Motor neuron (in vitro differentiated cells): ENCODE measurements at regions not wholly inside any gene's neighbourhood (a gene's known extent, or its start where the extent isn't known, plus 50 kb on each side); places are given as distances from the start of the nearest gene placed in this dataset.

Experiments
- ATAC-seq, 8 experiments: fragments of 200-7000 bp; cut with Tn5 transposase; replicated peaks in 6 of 8; 2 replicates each; pipeline ENCODE4 v1.8.0; 2021; ENCODE audit warnings: mild to moderate bottlenecking in 8 of 8, moderate library complexity in 8 of 8
- H3K27ac ChIP-seq, 2 donors: fragments of 250-450 bp; sonication (Bioruptor Pico); 2 replicates each; pipeline ENCODE4 v1.9.0; 2021; ENCODE audit warnings: antibody characterized with exemption in 2 of 2, mild to moderate bottlenecking in 2 of 2, moderate library complexity in 1 of 2
- H3K4me1 ChIP-seq, 2 donors: fragments of 250-450 bp; sonication (Bioruptor Pico); replicated peaks in 1 of 2; 2 replicates each; pipeline ENCODE4 v1.6.1; 2021; ENCODE audit warnings: antibody characterized with exemption in 2 of 2, mild to moderate bottlenecking in 2 of 2, moderate library complexity in 1 of 2
- H3K4me3 ChIP-seq, 5 donors: fragments of 250-450 bp; sonication (Bioruptor Pico); 2 replicates each; pipeline ENCODE4 v1.9.0; 2021; ENCODE audit warnings: antibody characterized with exemption in 5 of 5, mild to moderate bottlenecking in 5 of 5, moderate library complexity in 4 of 5
- WGBS, 10 experiments: fragments of 450-650 bp; shearing (Covaris generic); methylation state at CpG; one replicate each; pipeline ENCODE4 v1.0.0; 2022; 5-methylcytosine and 5-hydroxymethylcytosine counted together
- in situ Hi-C, 9 experiments: fragments of 400-800 bp; cut with MboI; loops; one replicate each; pipeline ENCODE4 v1.15.0; 2021; ENCODE audit warnings: low sequenced_read_pairs in 9 of 9, low pct_unique_long_range_greater_than_20kb in 2 of 9; ENCODE audit not compliant: unreplicated experiment in 9 of 9

DNA sequence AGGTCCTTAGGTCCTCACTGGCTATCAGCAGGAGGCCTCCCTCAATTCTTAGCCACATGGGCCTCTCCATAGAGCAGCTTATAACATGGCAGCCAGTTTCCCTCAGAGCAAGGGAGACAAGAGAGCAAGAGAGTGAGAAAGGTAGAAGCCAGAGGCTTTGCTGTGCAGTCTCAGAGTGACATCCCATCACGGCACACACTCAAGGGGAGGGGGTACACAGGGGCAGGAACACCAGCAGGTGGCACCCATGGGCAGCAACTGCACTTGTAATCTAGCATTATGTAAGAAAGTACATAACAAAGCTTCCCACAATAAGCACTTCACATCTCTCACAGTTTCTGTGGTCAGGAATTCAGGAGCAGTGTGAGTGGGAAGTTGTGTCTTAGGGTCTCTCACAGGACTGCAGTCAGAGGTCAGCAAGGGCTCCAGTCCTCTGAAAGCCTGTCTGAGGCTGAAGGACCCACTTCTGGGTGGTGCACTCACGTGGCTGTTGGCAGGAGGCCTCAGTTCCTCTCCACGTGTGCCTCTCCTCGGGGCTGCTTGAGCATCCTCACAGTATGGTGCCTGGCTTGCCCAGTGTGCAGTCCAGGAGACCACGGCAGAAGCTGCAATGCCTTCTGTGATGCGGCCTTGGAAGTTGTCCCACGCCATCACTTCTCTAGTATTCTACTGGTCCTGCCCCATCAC is 159.4 kb downstream of the OAT start:
- ATAC-seq: peak in 1 of 8 experiments; percentile 65
- Histone ChIP-seq H3K27ac (no peak overlapping the region), H3K4me3 (no peak overlapping the region), H3K4me1 (peaks cover 0 to 16% of the 10 kb centered on the region in 2 donors)
- in situ Hi-C loops: loop anchor here in 1 of 9 experiments (25.0 kb wide), 1 partner anchor 128 kb away; no protein-coding TSS in a partner anchor
- 20 to 70% (median 60%) methylated on average over 1 to 6 of the region's 7 CpGs; no CpG with 5 or more reads in 5 of the 10 experiments for WGBS, 10 experiments

DNA sequence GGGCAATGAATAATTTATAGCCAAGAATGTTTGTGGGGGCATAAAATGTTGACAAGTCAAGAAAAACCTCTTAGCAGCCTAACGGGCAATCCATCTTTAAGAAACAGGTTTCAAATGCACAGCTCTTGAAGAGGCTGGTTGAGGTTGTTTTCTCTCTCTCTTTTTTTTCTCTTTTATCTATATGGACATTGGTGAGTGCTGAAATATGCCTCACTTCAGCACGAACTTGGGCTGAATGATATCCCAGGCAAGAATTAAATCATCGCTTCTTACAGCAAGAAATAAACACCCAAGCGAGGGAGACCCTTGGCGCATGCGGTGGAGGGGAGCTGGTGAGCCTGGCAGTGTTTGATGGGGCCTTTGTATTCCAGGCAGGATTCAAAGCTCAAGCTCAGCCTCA is 160.9 kb downstream of the OAT start:
- peak in 5 of 8 experiments; percentile 20 to 60 (median 37) for ATAC-seq
- in situ Hi-C loops: loop anchor here in 1 of 9 experiments (25.0 kb wide), 1 partner anchor 130 kb away; no protein-coding TSS in a partner anchor
- Histone ChIP-seq H3K27ac (no peak overlapping the region), H3K4me3 (no peak overlapping the region), H3K4me1 (peaks cover 0 to 16% of the 10 kb centered on the region in 2 donors)
- 0 to 73% (median 50%) methylated on average over 1 to 6 of the region's 6 CpGs; no CpG with 5 or more reads in 1 of the 10 experiments for WGBS, 10 experiments

DNA sequence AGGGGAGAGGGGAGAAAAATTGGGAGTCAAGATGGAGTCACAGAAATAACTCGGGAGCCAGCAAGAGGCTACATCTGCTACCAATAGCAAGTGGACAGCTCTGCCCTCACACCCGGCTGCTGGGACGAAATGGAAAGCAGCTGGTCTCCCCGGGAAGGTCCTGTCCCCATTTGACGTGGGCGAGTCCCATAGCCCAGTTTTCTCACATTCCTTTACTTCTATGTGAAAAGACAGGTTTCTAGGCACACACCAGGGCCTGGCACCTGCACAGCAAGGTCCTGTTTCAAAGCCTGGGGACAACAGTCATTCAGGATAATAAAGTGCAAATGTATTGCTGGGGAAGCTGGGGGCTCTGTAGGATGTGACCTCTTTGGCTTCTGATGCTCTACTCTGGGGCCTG is 162.6 kb downstream of the OAT start:
- 0 to 100% (median 7%) methylated on average over 1 to 3 of the region's 6 CpGs; no CpG with 5 or more reads in 4 of the 10 experiments for WGBS, 10 experiments
- H3K4me1 ChIP-seq: peaks cover 0 to 7% of the 10 kb centered on the region in 2 donors
- H3K27ac ChIP-seq: no peak overlapping the region
- in situ Hi-C loops: loop anchor here in 1 of 9 experiments (25.0 kb wide), 1 partner anchor 131 kb away; no protein-coding TSS in a partner anchor
- ATAC-seq: no peak
- H3K4me3 ChIP-seq: no peak overlapping the region

DNA sequence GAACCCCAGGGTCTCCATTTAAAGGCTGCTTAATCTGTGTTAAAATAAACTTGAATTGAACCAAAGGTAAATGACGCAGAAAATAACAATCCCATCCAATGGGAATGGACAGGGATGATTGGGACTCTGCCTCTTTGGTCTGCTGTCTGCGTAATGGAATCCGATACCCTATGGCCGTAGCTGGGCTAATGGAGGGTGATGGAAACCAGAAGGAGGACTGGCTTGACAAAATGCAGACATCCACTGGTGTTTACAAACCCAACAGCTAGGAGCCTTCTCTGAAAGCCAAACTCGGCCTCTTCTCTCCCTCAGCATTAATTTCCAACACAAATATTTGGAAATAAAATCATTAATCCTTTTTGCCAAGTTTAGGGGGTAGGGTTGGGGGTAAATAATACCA is 162.2 kb upstream of the CHST15 start:
- in situ Hi-C loops: loop anchor here in 1 of 9 experiments (25.0 kb wide), 1 partner anchor 132 kb away; no protein-coding TSS in a partner anchor

DNA sequence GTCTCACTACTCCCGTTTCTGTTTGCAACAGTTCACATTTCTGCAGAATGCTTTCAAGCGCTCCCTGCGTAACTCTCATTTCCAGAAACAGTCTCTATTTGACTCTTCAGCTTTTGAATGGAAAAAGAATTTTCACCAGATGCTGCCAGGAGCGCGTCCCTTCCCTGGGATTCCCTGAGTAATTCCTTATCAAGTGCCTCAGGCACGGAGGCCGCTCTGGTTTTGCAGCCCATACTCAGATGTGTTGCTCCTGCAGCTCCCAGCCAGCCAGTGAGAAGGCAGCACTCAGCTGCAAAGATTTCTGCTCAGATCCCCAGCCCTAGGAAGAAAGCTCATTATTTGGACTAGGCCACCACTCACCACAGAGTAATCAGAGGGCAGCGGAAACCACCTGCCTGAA is 161.1 kb upstream of the CHST15 start:
- in situ Hi-C loops: loop anchor here in 1 of 9 experiments (25.0 kb wide), 1 partner anchor 133 kb away; no protein-coding TSS in a partner anchor

More for the DNA sequence above, 162.2 kb upstream of the CHST15 start:
- Histone ChIP-seq H3K4me3 (no peak overlapping the region), H3K27ac (no peak overlapping the region), H3K4me1 (peaks cover 0 to 7% of the 10 kb centered on the region in 2 donors)
- WGBS, 10 experiments: 0 to 100% (median 60%) methylated on average over 1 to 5 of the region's 5 CpGs; no CpG with 5 or more reads in 1 of the 10 experiments
- no peak for ATAC-seq

DNA sequence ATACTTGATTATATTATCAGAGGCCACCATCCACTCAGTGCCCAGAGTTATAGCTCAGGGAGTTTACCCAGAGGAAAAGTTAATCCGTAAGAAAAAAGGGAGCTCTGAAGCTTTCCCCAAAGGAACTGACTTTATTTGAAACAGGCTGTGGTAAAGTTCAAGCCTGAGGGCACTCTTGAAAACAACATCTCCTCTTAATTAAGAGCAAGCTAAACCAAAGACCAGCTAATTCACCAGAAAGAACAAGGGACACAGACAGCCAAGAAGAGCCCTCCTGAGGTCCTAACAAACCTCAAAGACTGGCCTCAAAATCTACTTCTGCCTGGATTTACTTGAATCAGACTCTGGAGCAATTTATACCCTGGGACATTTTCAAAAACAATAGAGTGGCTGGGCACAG is 159.6 kb upstream of the CHST15 start:
- H3K27ac ChIP-seq: no peak overlapping the region
- in situ Hi-C loops: loop anchor here in 1 of 9 experiments (25.0 kb wide), 1 partner anchor 134 kb away; no protein-coding TSS in a partner anchor
- WGBS, 10 experiments: 0 to 100% (median 25%) methylated on average over 1 of the region's 1 CpG; no CpG with 5 or more reads in 3 of the 10 experiments
- peaks cover 0 to 6% of the 10 kb centered on the region in 2 donors for H3K4me1 ChIP-seq
- no peak for ATAC-seq
- no peak overlapping the region for H3K4me3 ChIP-seq

More for the DNA sequence above, 161.1 kb upstream of the CHST15 start:
- no peak overlapping the region for H3K4me3 ChIP-seq
- no peak for ATAC-seq
- 0 to 100% (median 89%) methylated on average over 2 to 7 of the region's 8 CpGs for WGBS, 10 experiments
- H3K27ac ChIP-seq: no peak overlapping the region
- peaks cover 0 to 7% of the 10 kb centered on the region in 2 donors for H3K4me1 ChIP-seq

DNA sequence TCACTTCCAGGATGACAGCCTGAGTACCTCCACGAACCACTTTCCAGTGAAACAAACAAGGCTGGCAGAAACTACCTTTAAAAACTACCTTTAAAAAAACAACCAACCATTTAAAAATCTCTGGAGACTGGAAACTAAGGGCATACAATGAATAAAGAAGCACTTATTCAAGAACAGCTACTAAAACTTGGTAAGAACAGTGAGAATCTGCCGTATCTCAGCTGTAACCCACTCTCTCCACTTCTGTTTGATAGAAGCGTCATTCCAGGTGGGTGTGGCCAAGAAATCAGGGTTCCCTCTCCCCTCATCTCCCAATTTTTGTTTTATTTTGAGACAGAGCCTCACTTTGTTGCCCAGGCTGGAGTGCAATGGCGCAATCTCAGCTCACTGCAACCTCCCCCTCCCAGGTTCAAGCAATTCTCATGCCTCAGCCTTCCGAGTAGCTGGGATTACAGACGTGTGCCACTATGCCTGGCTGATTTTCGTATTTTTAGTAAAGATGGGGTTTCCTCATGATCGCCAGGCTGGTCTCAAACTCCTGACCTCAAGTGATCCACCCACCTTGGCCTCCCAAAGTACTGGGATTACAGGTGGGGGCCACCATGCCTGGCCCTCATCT is 158.8 kb upstream of the CHST15 start:
- no peak overlapping the region for H3K4me3 ChIP-seq
- WGBS, 10 experiments: 17 to 93% (median 80%) methylated on average over 2 to 7 of the region's 8 CpGs; no CpG with 5 or more reads in 3 of the 10 experiments
- no peak overlapping the region for H3K27ac ChIP-seq
- in situ Hi-C loops: loop anchor here in 1 of 9 experiments (25.0 kb wide), 1 partner anchor 135 kb away; no protein-coding TSS in a partner anchor
- H3K4me1 ChIP-seq: no peaks in the 10 kb centered on the region
- no peak for ATAC-seq

DNA sequence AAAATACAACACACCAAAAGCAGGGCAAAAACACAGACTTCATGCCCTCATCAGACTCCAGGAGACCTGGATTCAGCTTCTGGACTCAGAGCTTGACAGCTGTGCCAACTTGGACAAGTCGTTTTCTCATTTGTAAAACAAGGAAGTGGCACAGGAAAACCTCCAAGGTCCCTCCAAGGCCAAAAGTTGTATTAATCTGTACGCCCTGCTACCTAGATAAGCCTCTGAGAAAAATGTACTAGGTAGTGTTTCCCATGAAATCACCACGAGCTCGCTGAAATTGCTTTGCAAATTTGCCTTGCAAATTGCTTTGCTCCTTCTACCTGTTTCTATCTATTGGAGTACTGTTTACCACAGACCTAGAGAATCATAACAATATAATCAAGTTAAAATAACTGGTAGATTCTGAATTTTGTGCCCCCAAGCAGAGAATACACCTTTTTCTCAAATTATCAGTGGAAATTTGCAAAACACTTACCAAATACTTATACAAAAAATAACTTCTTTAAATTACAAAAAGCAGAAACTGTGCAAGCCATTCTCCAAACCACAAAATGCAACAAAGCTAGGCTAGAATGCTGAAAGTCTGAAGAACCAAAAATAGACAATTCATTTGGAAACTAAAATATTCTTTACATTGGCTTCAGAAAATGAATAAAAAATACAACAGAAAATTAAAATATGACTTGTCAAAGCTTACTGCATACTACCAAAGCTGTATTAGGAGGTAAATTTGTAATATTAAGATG is 158.1 kb upstream of the CHST15 start:
- H3K4me3 ChIP-seq: no peak overlapping the region
- ATAC-seq: no peak
- in situ Hi-C loops: loop anchor here in 1 of 9 experiments (25.0 kb wide), 1 partner anchor 136 kb away; no protein-coding TSS in a partner anchor
- H3K4me1 ChIP-seq: no peaks in the 10 kb centered on the region
- H3K27ac ChIP-seq: no peak overlapping the region
- 0 to 100% (median 40%) methylated on average over 2 to 4 of the region's 4 CpGs; no CpG with 5 or more reads in 3 of the 10 experiments for WGBS, 10 experiments

DNA sequence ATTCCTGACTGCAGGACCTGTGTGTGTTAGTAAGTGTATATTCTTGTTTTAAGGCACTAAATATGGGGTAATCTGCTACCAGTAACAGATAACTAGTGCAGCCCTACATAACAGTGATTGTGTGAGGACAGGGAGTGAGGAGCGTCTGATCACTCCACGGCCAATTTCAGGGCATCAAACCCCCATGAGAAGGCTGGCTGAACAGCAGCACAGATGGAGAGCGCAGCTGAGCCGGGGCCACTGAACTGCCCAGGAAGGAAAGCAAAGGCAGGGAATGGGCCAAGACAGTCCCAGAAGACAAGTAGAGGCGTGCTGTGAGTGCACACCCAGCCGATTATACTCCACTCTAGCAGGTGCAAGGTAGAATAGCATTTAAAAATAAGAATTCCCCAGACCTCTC is 157.1 kb upstream of the CHST15 start:
- in situ Hi-C loops: loop anchor here in 1 of 9 experiments (25.0 kb wide), 1 partner anchor 137 kb away; no protein-coding TSS in a partner anchor
- H3K27ac ChIP-seq: no peak overlapping the region
- H3K4me1 ChIP-seq: no peaks in the 10 kb centered on the region
- WGBS, 10 experiments: 40 to 100% (median 71%) methylated on average over 1 to 4 of the region's 6 CpGs; no CpG with 5 or more reads in 6 of the 10 experiments
- ATAC-seq: no peak
- no peak overlapping the region for H3K4me3 ChIP-seq

DNA sequence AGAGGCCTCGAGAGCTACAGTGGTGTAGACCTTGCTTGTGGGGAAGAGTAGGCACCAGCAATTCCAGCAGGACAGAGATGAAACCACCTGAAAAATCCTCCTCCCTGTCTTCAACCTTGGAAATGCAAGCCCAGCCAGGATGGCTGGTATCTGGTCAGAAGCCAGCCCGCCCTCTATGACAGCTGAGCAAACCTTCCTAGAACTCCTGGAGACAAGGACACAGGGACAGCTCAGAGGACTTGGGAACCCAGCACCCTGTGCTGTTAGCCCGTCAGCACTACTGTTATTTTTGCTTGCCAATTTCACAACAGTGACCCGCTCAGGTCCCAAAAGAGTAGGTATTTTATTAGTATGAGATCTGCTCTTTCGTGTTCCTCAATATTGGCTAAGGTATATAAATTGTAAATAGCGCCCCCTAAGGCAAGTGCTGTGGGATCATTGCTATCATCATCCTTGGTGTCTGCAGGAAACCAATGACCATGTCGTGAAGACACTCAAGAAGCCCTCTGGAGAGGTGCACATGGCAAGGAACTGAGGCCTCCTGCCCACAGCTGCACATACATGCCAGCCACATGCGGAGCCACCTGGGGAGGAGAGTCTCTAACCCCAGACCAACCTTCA is 156.5 kb upstream of the CHST15 start:
- no peak overlapping the region for H3K27ac ChIP-seq
- in situ Hi-C loops: loop anchor here in 1 of 9 experiments (25.0 kb wide), 1 partner anchor 137 kb away; no protein-coding TSS in a partner anchor
- ATAC-seq: no peak
- H3K4me1 ChIP-seq: no peaks in the 10 kb centered on the region
- no peak overlapping the region for H3K4me3 ChIP-seq
- 0 to 87% (median 69%) methylated on average over 1 to 7 of the region's 8 CpGs; no CpG with 5 or more reads in 2 of the 10 experiments for WGBS, 10 experiments

DNA sequence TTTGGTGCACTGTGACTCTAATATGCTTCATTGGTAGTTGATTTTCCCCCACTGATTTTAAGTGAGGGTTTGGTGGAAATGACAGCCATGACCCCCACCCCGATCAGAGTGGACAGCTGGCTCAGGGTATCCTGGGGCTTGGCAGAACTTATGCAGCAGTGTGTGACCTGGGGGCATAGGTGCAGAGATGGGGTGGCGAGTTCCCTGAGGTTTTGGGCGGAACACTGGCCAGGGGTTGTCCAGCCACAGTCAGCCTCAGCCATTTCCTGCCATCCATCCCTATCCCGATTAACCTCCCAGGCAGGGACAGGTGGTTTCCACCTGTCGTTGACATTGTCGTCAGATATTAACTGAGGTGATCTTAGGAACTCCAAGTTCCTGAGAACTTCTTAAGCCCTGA is 155.8 kb upstream of the CHST15 start:
- no peak overlapping the region for H3K27ac ChIP-seq
- no peak for ATAC-seq
- in situ Hi-C loops: no loop called here
- no peak overlapping the region for H3K4me3 ChIP-seq
- WGBS, 10 experiments: 0 to 90% (median 81%) methylated on average over 1 to 4 of the region's 6 CpGs; no CpG with 5 or more reads in 3 of the 10 experiments
- no peaks in the 10 kb centered on the region for H3K4me1 ChIP-seq
